ENCODE measurements at regions not wholly inside any gene's neighbourhood (a gene's known extent, or its start where the extent isn't known, plus 50 kb on each side); places are given as distances from the start of the nearest gene placed in this dataset.

DNA sequence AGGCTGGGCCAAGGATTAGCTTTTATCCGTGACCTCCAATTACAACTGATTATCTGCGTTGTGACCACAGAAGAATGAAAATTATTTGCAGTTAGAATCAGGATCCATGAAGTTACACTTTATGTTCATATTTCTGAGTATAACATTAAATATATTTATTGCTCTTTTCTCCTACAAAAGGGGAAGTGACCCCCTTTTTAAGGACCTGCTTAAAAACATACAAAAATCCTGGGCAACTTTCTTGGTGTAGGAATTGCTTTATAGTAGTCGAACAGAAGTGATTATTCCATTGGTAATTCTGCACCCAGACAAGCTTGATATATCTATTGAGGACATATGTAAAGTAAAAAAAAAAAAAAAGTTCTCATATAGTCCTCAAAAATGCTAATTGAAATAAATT is 208.7 kb downstream of the MRPL39 start:
- ATAC-seq (ENCODE audit: insufficient number of reproducible peaks, low FRiP score, low read depth) (no peak), DNase-seq (ENCODE audit: low spot score) (no peak)
- Histone ChIP-seq H3K27me3 (replicated peaks; ENCODE audit: insufficient read depth) (no peaks in the 10 kb centered on the region), H3K9me3 (no peaks in the 10 kb centered on the region), H3K36me3 (no peaks in the 10 kb centered on the region), H3K4me3 (no peak overlapping the region), H3K4me1 (ENCODE audit: control insufficient read depth in 1 of 2, low read depth in 2 of 2) (no peaks in the 10 kb centered on the region), H3K27ac (no peak overlapping the region)
- TF ChIP-seq, protein P1, sequence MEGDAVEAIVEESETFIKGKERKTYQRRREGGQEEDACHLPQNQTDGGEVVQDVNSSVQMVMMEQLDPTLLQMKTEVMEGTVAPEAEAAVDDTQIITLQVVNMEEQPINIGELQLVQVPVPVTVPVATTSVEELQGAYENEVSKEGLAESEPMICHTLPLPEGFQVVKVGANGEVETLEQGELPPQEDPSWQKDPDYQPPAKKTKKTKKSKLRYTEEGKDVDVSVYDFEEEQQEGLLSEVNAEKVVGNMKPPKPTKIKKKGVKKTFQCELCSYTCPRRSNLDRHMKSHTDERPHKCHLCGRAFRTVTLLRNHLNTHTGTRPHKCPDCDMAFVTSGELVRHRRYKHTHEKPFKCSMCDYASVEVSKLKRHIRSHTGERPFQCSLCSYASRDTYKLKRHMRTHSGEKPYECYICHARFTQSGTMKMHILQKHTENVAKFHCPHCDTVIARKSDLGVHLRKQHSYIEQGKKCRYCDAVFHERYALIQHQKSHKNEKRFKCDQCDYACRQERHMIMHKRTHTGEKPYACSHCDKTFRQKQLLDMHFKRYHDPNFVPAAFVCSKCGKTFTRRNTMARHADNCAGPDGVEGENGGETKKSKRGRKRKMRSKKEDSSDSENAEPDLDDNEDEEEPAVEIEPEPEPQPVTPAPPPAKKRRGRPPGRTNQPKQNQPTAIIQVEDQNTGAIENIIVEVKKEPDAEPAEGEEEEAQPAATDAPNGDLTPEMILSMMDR (IDR thresholded peaks at IDR 0.05) = no peak

DNA sequence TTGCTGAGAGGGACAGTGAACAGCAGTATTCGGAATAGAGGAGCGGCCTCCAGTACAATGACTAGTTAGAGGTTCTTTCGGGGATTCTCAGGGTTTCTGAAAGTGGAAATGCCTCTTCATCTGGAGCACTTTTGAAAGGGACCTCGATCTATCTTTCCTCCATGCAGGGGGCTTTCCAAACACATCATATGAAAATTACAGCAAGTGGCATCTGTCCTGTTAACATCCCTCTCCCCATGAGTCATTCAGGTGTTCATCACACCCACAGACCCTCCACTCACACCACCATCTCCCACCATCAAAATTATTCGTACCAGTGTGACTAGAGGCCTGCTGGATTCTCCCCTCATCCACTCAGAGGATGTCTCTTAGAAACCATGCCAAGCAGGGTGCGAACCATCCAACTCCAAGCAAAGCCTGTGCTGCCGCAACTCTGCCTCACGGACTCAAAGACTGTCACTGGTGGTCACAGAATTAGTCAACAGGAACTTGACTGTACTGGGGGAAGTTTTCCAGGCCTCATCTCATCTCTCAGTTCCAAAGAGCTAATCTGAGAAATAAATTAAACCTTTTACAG is 211.1 kb downstream of the MRPL39 start:
- TF ChIP-seq, protein P1 (IDR thresholded peaks at IDR 0.05) = no peak
- H3K27me3 ChIP-seq (replicated peaks; ENCODE audit: insufficient read depth) = no peaks in the 10 kb centered on the region
- no peak for ATAC-seq (ENCODE audit: insufficient number of reproducible peaks, low FRiP score, low read depth)
- no peaks in the 10 kb centered on the region for H3K4me1 ChIP-seq (ENCODE audit: control insufficient read depth in 1 of 2, low read depth in 2 of 2)
- no peak for DNase-seq (ENCODE audit: low spot score)
- no peaks in the 10 kb centered on the region for H3K36me3 ChIP-seq
- no peak overlapping the region for H3K4me3 ChIP-seq
- H3K9me3 ChIP-seq = no peaks in the 10 kb centered on the region
- no peak overlapping the region for H3K27ac ChIP-seq

DNA sequence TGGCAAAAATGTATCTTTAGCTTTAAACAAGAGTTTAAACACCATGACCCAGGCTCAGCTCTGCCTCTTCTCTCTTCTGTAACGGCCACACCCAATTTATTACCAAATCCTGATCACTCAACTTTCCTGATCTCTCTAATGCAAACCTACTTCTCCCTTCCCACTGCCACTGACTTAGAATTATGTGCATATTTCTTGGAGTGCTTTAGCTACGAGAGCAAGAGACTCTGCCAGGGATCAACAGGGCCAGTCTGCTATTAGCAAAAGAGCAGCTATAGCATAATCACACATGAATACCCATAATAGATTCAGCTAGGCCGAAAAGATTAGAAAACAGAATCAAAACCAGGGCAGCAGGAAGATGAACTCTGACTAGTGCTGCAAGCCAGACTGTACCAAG is 215.5 kb downstream of the MRPL39 start:
- no peak for ATAC-seq (ENCODE audit: insufficient number of reproducible peaks, low FRiP score, low read depth)

DNA sequence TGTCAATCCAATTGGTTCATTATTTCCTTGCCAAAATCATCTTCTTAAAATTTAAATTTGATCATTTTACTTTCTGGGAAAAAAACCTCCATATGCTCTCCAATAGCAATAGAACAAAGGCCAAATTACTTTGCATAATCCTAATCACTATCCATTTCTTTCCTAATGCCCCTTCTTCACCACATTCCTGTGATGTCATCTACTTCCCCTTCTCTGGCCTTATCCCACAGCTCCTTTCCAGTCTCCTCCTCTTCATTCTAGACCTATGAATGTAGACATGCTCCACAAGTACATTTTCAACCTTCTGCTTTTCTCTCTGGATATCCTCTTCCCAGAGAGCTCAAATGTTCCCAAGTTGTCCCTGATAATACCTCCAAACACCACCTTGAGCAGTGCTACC is 216.6 kb downstream of the MRPL39 start:
- Histone ChIP-seq H3K36me3 (no peaks in the 10 kb centered on the region), H3K27me3 (replicated peaks; ENCODE audit: insufficient read depth) (no peaks in the 10 kb centered on the region), H3K4me1 (ENCODE audit: control insufficient read depth in 1 of 2, low read depth in 2 of 2) (no peaks in the 10 kb centered on the region), H3K27ac (no peak overlapping the region), H3K9me3 (no peaks in the 10 kb centered on the region), H3K4me3 (no peak overlapping the region)
- TF ChIP-seq, protein P1 (IDR thresholded peaks at IDR 0.05) = no peak
- ATAC-seq (ENCODE audit: insufficient number of reproducible peaks, low FRiP score, low read depth) = no peak
- no peak for DNase-seq (ENCODE audit: low spot score)

More for the DNA sequence above, 215.5 kb downstream of the MRPL39 start:
- no peaks in the 10 kb centered on the region for H3K4me1 ChIP-seq (ENCODE audit: control insufficient read depth in 1 of 2, low read depth in 2 of 2)
- TF ChIP-seq, protein P1 (IDR thresholded peaks at IDR 0.05) = no peak
- no peak overlapping the region for H3K27ac ChIP-seq
- H3K27me3 ChIP-seq (replicated peaks; ENCODE audit: insufficient read depth) = no peaks in the 10 kb centered on the region
- no peaks in the 10 kb centered on the region for H3K36me3 ChIP-seq
- H3K4me3 ChIP-seq = no peak overlapping the region
- DNase-seq (ENCODE audit: low spot score) = no peak
- H3K9me3 ChIP-seq = no peaks in the 10 kb centered on the region

DNA sequence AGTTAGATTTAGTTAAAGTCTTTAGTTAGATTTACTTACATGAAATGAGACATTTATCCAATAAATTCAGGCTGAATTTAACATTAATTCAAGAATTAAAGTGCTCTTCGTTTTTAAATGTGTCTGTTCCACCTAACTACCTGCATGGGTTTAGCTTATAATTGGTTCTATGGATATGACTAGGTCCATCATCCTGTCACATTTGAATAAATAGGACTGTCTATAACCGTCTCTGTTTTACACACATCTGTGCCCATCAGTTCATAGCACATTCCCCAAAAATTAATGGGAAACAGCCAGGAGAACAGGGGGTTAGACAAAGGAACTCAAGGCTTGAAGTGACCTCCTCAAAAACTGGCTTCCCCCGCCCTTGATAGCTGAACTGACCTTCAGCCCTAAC is 219.6 kb downstream of the MRPL39 start:
- ATAC-seq (ENCODE audit: insufficient number of reproducible peaks, low FRiP score, low read depth) = no peak
- no peaks in the 10 kb centered on the region for H3K27me3 ChIP-seq (replicated peaks; ENCODE audit: insufficient read depth)
- H3K9me3 ChIP-seq = no peaks in the 10 kb centered on the region
- H3K4me3 ChIP-seq = no peak overlapping the region
- H3K27ac ChIP-seq = no peak overlapping the region
- no peaks in the 10 kb centered on the region for H3K36me3 ChIP-seq
- TF ChIP-seq, protein P1 (IDR thresholded peaks at IDR 0.05) = no peak
- no peaks in the 10 kb centered on the region for H3K4me1 ChIP-seq (ENCODE audit: control insufficient read depth in 1 of 2, low read depth in 2 of 2)
- DNase-seq (ENCODE audit: low spot score) = no peak
